AG04450 (cell line): ENCODE measurements at regions not wholly inside any gene's neighbourhood (a gene's known extent, or its start where the extent isn't known, plus 50 kb on each side); places are given as distances from the start of the nearest gene placed in this dataset.

ENCODE experiments used
- CTCF ChIA-PET: fragments of 300-600, 350-600 bp; formaldehyde crosslinking; extraction: SDS; loops from one replicate; lab custom pipeline; 2022; ENCODE audit warnings: antibody characterized with exemption, inconsistent platforms; lab: Charles Lee
- POLR2A ChIA-PET: fragments of 350-600 bp; formaldehyde crosslinking; extraction: SDS; loops from one replicate; lab custom pipeline; 2021; ENCODE audit warnings: antibody characterized with exemption, inconsistent platforms; lab: Yijun Ruan, JAX
- DNase-seq: peaks from one replicate; pipeline ENCODE4 v3.0.0-alpha.2; 2011; ENCODE audit warnings: low read depth, low spot score
- H3K27ac ChIP-seq: one replicate; pipeline ENCODE4 v1.5.1; 2012; ENCODE audit warnings: low read depth, low read length, control low read depth
- H3K27me3 ChIP-seq: one replicate; pipeline ENCODE4 v1.6.0; 2012; ENCODE audit warnings: low read length; ENCODE audit not compliant: control insufficient read depth, insufficient read depth
- H3K4me3 ChIP-seq: 2 replicates; pipeline ENCODE4 v1.5.1; 2011; ENCODE audit warnings: mild to moderate bottlenecking, low read depth, low read length, control low read depth
- H3K9me3 ChIP-seq: 2 replicates; pipeline ENCODE4 v1.5.1; 2012; ENCODE audit warnings: low read length; ENCODE audit not compliant: control insufficient read depth, insufficient read depth
- TF ChIP-seq, protein P1 (sequence below): IDR thresholded peaks from 2 replicates; pipeline ENCODE4 v1.5.1; 2011; ENCODE audit warnings: low read depth, low read length, control low read depth, inconsistent platforms

DNA sequence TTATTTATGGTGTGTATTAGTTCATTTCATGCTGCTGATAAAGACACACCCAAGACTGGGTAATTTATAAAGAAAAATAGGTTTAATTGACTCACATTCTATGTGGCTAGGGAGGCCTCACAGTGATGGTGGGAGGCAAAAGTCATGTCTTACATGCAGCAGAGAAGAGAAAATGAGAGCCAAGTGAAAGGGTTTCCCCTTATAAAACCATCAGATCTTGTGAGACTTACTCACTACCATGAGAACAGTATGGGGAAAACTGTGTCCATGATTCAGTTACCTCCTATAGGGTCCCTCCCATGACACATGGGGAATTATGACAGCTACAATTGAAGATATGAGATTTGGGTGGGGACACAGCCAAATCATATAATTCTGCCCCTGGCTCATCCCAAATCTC is 150.0 kb upstream of the AHI1 start:
- Histone ChIP-seq H3K27me3 (no peaks in the 10 kb centered on the region), H3K4me3 (no peak overlapping the region), H3K27ac (no peak overlapping the region), H3K9me3 (no peaks in the 10 kb centered on the region)
- ChIA-PET CTCF (no interaction called here), POLR2A (no interaction called here)
- TF ChIP-seq, protein P1, sequence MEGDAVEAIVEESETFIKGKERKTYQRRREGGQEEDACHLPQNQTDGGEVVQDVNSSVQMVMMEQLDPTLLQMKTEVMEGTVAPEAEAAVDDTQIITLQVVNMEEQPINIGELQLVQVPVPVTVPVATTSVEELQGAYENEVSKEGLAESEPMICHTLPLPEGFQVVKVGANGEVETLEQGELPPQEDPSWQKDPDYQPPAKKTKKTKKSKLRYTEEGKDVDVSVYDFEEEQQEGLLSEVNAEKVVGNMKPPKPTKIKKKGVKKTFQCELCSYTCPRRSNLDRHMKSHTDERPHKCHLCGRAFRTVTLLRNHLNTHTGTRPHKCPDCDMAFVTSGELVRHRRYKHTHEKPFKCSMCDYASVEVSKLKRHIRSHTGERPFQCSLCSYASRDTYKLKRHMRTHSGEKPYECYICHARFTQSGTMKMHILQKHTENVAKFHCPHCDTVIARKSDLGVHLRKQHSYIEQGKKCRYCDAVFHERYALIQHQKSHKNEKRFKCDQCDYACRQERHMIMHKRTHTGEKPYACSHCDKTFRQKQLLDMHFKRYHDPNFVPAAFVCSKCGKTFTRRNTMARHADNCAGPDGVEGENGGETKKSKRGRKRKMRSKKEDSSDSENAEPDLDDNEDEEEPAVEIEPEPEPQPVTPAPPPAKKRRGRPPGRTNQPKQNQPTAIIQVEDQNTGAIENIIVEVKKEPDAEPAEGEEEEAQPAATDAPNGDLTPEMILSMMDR = no peak
- no peak for DNase-seq

DNA sequence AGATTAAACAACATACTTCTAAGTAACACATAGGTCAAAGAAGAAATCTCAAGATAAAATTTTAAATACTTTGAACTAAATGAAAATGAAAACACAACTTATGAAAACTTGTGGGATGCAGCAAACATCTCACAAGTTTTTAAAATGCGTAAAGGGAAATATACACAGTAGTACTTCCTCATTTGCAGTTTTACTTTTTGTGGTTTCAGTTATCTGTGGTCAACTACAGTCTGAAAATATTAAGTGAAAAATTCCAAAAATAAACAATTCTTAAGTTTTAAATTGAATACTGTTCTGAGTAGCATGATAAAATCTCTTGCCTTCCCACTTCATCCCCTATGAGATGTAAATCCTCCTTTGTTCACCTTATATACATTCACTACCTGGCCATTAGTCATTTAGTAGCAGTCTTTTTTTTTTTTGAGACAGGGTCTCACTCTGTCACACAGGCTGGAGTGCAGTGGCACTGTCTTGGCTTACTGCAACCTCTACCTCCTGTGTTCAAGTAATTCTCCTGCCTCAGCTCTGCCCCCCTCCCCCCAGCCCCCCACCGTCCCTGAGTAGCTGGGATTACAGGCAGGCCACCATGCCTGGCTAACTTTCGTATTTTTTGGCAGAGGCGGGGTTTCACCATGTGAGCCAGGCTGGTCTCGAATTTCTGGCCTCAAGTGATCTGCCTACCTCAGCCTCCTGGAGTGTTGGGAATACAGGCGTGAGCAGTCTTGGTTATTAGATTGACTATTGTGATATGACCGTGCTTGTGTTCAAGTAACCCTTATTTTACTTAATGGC is 154.6 kb upstream of the AHI1 start:
- no peaks in the 10 kb centered on the region for H3K27me3 ChIP-seq
- ChIA-PET POLR2A (no interaction called here), CTCF (no interaction called here)
- H3K27ac ChIP-seq = no peak overlapping the region
- no peak overlapping the region for H3K4me3 ChIP-seq
- DNase-seq = no peak
- TF ChIP-seq, protein P1 = no peak
- H3K9me3 ChIP-seq = no peaks in the 10 kb centered on the region

DNA sequence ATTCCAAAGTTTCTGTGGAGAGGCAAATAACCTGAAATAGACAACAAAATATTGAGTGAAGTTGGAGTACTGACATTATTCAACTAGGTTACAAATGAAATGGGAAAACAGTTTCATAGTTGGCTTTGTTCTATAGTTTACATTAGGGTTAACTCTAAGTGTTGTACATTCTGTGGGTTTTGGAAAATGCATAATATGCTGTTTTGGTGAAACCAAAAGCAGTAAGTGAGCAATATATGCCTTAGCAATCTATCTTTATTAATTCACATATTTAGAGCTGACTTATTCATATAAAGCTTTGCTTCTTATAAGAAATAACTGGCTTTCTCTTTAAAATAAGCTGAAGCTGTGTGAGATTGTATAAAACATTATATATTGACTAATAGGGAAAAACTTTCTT is 157.5 kb upstream of the AHI1 start:
- H3K9me3 ChIP-seq = no peaks in the 10 kb centered on the region
- no peak overlapping the region for H3K27ac ChIP-seq
- TF ChIP-seq, protein P1 = no peak
- CTCF ChIA-PET = interaction anchor here (0.9 kb wide), 1 partner anchor 13 kb away, joined by 3 read pairs; no protein-coding TSS in a partner anchor
- POLR2A ChIA-PET = no interaction called here
- no peaks in the 10 kb centered on the region for H3K27me3 ChIP-seq
- H3K4me3 ChIP-seq = no peak overlapping the region
- no peak for DNase-seq

DNA sequence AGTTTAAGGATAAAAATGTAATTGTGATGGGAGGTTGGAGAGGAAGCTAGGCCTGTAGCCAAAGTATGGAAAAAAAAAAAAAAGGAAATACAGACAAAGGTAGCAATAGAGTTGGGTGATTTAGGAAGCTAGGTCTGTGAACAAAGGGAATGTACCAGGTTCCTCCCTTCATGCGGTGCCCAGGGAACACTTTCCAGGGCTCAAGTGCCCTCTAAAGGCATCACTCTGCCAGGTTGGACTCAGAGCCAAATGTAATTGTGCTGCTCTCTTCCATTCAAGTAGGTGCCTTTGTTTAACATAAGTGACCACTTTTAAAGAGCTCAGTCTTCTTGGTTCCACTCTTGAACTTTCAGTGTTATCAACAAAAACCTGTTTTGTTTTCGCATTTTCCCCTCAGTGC is 159.7 kb upstream of the AHI1 start:
- Histone ChIP-seq H3K4me3 (no peak overlapping the region), H3K27me3 (no peaks in the 10 kb centered on the region), H3K27ac (no peak overlapping the region), H3K9me3 (no peaks in the 10 kb centered on the region)
- ChIA-PET POLR2A (no interaction called here), CTCF (no interaction called here)
- DNase-seq = no peak
- TF ChIP-seq, protein P1 = no peak

DNA sequence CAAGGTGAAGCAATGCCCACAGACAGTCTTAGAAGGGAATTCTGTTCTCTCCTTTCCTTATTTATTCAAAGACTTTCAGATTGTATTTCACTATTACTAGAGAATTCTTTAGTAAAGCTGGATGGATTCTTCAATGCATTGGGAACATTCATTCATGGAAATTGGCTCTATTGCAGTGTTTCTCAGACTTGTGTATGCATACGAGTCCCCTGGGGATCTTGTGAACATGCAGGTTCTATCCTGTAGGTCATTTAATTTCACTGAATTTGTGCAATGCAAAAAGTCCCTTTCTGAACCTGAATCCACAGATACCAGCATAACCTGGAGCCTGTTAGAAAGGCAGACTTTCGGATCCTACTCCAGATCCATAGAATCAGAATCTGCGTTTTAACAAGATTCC is 160.9 kb upstream of the AHI1 start:
- TF ChIP-seq, protein P1 = no peak
- ChIA-PET POLR2A (no interaction called here), CTCF (no interaction called here)
- Histone ChIP-seq H3K27me3 (no peaks in the 10 kb centered on the region), H3K9me3 (no peaks in the 10 kb centered on the region), H3K4me3 (no peak overlapping the region), H3K27ac (no peak overlapping the region)
- no peak for DNase-seq
